Effector memory CD4-positive, alpha-beta T cell (primary cell): ENCODE measurements at regions not wholly inside any gene's neighbourhood (a gene's known extent, or its start where the extent isn't known, plus 50 kb on each side); places are given as distances from the start of the nearest gene placed in this dataset.
"Not testable (repeated sequence)": the region's sequence is repeated elsewhere in the genome, so short reads cannot be mapped to it uniquely, and the experiment has no call there.

Experiments
- DNase-seq, 3 donors: peaks; one replicate each; pipeline ENCODE4 v3.0.0-alpha.2; 2020
- H3K27ac ChIP-seq: 2 replicates; pipeline ENCODE4 v1.7.0; 2013; ENCODE audit warnings: mild to moderate bottlenecking, low read length, moderate library complexity; ENCODE audit not compliant: insufficient read depth, poor library complexity, severe bottlenecking
- H3K27me3 ChIP-seq: replicated peaks from 2 replicates; pipeline ENCODE4 v1.7.0; 2013; ENCODE audit warnings: mild to moderate bottlenecking, low read length; ENCODE audit not compliant: insufficient read depth, control insufficient read depth, poor library complexity, severe bottlenecking
- H3K36me3 ChIP-seq: 2 replicates; pipeline ENCODE4 v1.7.0; 2013; ENCODE audit warnings: mild to moderate bottlenecking, low read length, moderate library complexity; ENCODE audit not compliant: control insufficient read depth, insufficient read depth
- H3K4me1 ChIP-seq: 2 replicates; pipeline ENCODE4 v1.7.0; 2013; ENCODE audit warnings: low read length, mild to moderate bottlenecking; ENCODE audit not compliant: control insufficient read depth, insufficient read depth, poor library complexity, severe bottlenecking
- H3K4me3 ChIP-seq: 2 replicates; pipeline ENCODE4 v1.7.0; 2013; ENCODE audit warnings: low read length, low read depth, mild to moderate bottlenecking; ENCODE audit not compliant: insufficient read depth, poor library complexity, severe bottlenecking
- H3K9me3 ChIP-seq: 2 replicates; pipeline ENCODE4 v1.7.0; 2013; ENCODE audit warnings: mild to moderate bottlenecking, low read length, moderate library complexity; ENCODE audit not compliant: control insufficient read depth

DNA sequence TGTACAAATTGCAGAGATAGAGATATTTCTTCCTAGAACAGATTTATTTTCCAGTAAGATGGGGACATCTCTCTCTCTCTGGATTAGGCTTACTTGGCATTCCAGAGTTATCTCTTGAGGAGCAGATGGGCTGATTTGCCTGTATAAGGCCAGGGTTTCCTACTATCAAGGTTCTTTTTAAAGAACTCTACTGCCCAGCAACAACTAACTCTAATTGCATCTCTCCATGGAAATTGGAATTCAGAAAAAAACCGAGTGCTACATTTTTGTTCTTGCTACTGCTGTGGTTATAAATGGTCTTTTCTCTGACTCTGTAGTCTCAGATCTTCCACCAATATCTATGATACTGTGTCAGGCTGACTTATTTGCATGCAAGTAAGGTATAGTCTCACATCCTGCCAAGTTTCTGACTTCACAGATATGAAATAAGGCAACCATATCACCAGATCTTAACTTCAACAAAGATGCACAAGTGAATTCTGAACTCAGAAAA is 161.1 kb downstream of the CRPPA start:
- H3K27me3 ChIP-seq = no peaks in the 10 kb centered on the region
- no peaks in the 10 kb centered on the region for H3K4me1 ChIP-seq
- DNase-seq = no peak
- H3K4me3 ChIP-seq = no peak overlapping the region
- H3K9me3 ChIP-seq = no peaks in the 10 kb centered on the region
- H3K36me3 ChIP-seq = no peaks in the 10 kb centered on the region
- no peak overlapping the region for H3K27ac ChIP-seq

DNA sequence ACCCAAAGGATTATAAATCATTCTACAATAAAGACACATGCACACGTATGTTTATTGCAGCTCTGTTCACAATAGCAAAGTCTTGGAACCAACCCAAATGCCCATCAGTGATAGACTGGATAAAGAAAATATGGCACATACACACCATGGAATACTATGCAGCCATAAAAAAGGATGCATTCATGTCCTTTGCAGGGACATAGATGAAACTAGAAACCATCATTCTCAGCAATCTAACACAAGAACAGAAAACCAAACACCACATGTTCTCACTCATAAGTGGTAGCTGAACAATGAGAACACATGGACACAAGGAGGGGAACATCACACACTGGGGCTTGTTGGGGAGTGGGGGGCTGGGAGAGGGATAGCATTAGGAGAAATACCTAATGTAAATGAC is 164.9 kb downstream of the CRPPA start:
- DNase-seq, H3K4me1 ChIP-seq, H3K27me3 ChIP-seq, H3K4me3 ChIP-seq, H3K9me3 ChIP-seq, H3K27ac ChIP-seq, H3K36me3 ChIP-seq: not testable (repeated sequence)

DNA sequence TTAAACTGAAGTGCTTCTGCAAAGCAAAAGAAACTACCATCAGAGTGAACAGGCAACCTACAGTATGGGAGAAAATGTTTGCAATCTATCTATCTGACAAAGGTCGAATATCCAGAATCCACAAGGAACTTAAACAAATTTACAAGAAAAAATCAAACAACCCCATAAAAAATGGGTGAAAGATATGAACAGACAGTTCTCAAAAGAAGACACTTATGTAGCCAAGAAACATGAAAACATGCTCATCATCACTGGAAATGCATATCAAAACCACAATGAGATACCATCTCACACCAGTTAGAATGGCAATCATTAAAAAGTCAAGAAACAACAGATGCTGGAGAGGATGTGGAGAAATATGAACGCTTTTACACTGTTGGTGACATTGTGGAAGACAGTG is 165.4 kb downstream of the CRPPA start:
- not testable (repeated sequence) for H3K4me1 ChIP-seq, H3K27ac ChIP-seq, H3K36me3 ChIP-seq, DNase-seq, H3K9me3 ChIP-seq, H3K27me3 ChIP-seq, H3K4me3 ChIP-seq

DNA sequence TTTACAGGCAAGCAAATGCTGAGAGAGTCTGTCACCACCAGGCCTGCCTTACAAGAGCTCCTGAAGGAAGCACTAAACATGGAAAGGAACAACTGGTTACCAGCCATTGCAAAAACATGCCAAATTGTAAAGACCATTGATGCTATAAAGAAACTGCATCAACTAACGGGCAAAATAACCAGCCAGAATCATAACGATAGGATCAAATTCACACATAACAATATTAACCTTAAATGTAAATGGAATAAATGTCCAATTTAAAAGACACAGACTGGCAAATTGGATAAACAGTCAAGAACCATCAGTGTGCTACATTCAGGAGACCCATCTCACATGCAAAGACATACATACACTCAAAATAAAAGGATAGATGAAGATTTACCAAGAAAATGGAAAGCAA is 170.7 kb downstream of the CRPPA start:
- not testable (repeated sequence) for H3K9me3 ChIP-seq, H3K27me3 ChIP-seq, H3K36me3 ChIP-seq, H3K27ac ChIP-seq, H3K4me1 ChIP-seq, DNase-seq, H3K4me3 ChIP-seq

DNA sequence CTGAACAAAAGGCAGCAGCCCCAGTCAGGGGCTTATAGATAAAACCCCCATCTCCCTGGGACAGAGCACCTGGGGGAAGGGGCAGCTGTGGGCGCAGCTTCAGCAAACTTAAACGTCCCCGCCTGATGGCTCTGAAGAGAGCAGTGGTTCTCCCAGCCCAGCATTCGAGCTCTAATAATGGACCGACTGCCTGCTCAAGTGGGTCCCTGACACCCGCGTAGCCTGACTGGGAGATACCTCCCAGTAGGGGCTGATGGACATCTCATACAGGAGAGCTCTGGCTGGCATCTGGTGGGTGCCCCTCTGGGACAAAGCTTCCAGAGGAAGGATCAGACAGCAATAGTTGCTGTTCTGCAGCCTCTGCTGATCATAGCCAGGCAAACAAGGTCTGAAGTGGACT is 172.1 kb downstream of the CRPPA start:
- not testable (repeated sequence) for H3K36me3 ChIP-seq, H3K27ac ChIP-seq, H3K4me3 ChIP-seq, H3K9me3 ChIP-seq, H3K27me3 ChIP-seq, H3K4me1 ChIP-seq, DNase-seq

DNA sequence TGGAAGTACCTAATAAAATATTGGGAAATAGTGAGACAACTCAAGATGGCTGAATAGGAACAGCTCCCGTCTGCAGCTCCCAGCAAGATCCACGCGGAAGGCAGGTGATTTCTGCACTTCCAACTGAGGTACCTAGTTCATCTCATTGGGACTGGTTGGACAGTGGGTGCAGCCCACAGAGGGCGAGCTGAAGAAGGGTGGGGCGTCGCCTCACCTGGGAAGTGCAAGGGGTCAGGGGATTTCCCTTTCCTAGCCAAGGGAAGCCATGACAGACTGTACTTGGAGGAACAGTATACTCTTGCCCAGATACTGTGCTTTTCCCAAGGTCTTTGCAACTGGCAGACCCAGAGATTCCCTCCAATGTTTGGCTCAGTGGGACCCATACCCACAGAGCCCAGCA is 172.8 kb downstream of the CRPPA start:
- not testable (repeated sequence) for H3K4me3 ChIP-seq, H3K27ac ChIP-seq, DNase-seq, H3K36me3 ChIP-seq, H3K9me3 ChIP-seq, H3K27me3 ChIP-seq, H3K4me1 ChIP-seq

DNA sequence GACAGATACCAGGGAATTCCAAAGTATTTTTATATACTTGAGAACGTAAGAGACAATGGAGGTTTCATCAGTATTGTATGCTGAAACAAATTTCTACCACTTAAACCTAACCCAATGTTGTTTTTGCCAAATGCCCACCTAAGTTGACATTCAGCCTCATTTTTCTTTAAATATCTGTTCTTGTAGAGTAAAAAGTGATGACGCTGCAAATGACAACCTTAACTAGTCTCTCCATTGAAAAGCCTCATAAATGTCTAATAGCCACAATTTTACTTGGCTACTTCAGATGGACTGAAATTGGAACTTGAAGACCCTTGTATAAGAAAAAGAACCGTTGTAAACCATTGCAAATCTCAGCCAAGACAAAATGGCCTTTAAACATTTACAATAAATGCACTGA is 176.9 kb downstream of the CRPPA start:
- Histone ChIP-seq H3K4me3 (no peak overlapping the region), H3K4me1 (no peaks in the 10 kb centered on the region), H3K27ac (no peak overlapping the region), H3K27me3 (no peaks in the 10 kb centered on the region), H3K9me3 (no peaks in the 10 kb centered on the region), H3K36me3 (no peaks in the 10 kb centered on the region)
- no peak for DNase-seq

DNA sequence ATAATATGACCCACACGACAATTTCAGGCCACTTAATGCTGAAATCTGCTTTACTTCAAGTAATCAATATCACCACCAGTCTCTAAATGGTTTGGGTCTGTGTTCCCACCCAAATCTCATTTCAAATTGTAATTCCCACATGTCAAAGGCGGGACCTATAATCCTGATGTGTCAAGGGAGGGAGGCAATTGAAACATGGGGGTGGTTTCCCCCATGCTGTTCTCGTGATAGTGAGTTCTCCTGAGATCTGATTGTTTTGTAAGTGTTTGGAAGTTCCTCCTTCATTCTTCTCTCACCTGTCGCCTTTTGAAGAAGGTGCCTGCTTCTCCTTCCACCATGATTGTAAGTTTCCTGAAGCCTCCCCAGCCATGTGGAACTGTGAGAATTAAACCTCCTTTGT is 178.4 kb downstream of the CRPPA start:
- no peak overlapping the region for H3K4me3 ChIP-seq
- H3K27me3 ChIP-seq = no peaks in the 10 kb centered on the region
- no peaks in the 10 kb centered on the region for H3K9me3 ChIP-seq
- no peak overlapping the region for H3K27ac ChIP-seq
- no peaks in the 10 kb centered on the region for H3K36me3 ChIP-seq
- no peaks in the 10 kb centered on the region for H3K4me1 ChIP-seq
- no peak for DNase-seq

DNA sequence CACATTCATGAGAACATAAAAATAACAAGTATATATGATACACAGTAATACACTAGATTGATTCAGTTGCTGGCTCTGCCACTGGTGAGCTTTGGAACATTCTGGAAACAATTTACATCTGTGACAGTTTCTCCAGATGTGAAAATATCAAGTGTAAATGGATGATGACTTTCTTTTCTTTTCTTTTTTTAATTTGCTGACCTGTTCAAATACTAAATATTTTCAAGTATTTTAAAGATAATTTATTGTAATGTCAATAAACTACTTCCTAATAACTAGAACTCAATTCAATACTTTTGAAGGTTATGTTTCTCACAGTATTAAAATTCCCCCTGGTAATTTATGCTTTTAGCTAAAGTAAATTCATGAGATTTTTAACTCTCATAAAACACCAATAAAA is 180.3 kb downstream of the CRPPA start:
- Histone ChIP-seq H3K4me3 (no peak overlapping the region), H3K36me3 (no peaks in the 10 kb centered on the region), H3K27ac (no peak overlapping the region), H3K4me1 (no peaks in the 10 kb centered on the region), H3K27me3 (no peaks in the 10 kb centered on the region), H3K9me3 (no peaks in the 10 kb centered on the region)
- no peak for DNase-seq

DNA sequence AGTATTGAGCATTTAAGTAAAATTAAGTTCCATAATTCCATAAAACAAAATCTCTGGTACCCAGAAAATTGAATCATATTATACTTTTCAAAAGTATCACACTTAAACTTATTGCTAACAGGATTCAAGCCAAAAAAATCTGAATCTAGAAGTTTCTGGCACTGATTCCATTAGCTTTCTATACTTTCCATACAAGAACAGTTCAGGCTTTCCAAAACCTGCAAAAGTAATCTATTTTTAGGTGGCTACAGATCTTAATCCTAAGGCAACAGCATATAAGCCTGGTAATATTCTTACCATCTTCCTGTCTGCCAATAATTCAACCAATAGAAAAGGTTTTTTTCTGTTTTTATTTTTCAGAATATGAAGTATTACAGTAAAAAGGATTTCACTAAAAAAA is 185.0 kb downstream of the CRPPA start:
- Histone ChIP-seq H3K4me1 (no peaks in the 10 kb centered on the region), H3K36me3 (no peaks in the 10 kb centered on the region), H3K27ac (no peak overlapping the region), H3K9me3 (no peaks in the 10 kb centered on the region), H3K4me3 (no peak overlapping the region), H3K27me3 (no peaks in the 10 kb centered on the region)
- no peak for DNase-seq
